HG03095 (cell line): ENCODE measurements at regions not wholly inside any gene's neighbourhood (a gene's known extent, or its start where the extent isn't known, plus 50 kb on each side); places are given as distances from the start of the nearest gene placed in this dataset.
"Not testable (repeated sequence)": the region's sequence is repeated elsewhere in the genome, so short reads cannot be mapped to it uniquely, and the experiment has no call there.

Experiments
- ATAC-seq: cut with Tn5 transposase; IDR thresholded peaks from one replicate; pipeline ENCODE4 v1.9.1; 2021; ENCODE audit warnings: moderate library complexity; ENCODE audit not compliant: unreplicated experiment

- ATAC-seq = no peak
Measured at GRCh38 chr3:4897765-4898453, 81.3 kb upstream of the BHLHE40 start.

DNA sequence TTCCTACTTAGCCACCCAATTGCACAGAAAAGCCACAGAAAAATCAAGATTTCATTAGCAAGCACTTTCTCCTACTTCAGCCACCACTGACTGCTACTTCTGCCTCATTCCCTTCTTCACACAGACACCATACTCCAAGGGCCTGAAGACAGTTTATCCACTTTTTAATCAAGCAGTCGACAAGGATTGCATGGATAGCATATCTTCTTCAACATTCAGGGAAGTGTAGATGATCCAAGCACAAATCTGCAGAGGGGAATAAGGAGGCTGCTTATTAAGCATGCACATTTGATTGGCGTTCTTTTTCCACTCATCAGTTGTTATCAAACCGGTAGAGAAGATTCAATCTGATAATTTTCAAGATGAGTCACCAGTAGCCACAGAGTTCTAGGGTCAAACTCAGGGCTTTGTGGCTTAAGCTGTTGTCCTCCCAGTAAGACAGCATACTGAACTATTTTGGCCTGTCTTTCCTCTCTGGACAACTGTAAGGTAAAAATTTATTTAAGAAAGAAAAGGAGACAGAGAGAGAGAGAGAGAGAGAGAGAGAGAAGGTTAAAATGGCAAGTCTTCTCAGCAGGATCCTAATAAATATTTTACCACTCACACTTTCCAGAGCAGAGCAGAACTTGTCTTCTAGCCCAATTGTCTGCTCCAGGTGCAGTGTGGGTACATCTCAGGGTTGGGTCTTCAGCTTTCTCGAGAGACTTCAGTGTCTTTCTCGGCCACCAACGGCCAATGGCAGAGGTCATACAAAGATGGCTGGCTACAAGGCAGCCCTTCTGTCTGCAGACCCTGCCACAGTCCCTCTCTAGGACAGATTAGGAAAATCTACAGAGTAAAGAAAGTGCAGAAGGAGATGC is 80.6 kb upstream of the BHLHE40 start:
- peak; percentile 97 for ATAC-seq

DNA sequence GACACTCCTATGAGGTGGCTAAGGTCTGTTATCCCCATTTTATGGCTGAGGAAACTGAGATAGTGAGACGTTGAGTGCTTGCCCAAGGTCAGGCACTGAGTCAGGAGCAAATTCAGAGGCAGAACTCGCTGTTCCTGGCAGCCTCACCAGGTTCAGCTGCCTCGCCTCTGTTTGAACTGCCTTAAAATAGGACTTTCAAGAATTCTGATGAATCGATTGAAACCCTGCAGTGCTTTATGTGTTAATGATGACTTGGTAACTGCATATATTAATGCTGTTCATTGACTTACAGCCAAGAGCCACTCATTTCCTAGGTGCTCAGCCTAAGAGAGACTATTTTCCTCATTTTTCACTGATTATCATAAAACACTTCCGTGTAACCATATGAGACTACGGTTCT is 79.5 kb upstream of the BHLHE40 start:
- ATAC-seq = no peak

DNA sequence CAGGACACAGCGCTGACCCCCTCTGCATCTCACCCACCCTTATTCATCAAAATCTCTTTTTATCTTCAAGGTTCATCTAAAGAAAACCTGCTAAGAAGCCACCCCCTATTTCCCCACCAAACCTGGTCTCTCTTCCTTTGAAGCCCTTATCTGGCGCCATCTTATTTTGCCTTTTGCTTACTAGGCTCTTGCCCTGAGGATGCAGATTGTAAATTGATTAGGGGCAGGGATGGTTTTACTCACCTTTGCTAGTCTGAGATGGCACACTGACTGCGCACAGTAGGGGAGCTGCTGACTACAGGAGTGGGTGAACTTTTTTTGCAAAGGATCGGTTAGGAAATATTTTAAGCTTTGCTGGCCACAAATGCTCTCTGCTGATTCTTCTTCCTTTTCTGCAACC is 78.9 kb upstream of the BHLHE40 start:
- no peak for ATAC-seq

DNA sequence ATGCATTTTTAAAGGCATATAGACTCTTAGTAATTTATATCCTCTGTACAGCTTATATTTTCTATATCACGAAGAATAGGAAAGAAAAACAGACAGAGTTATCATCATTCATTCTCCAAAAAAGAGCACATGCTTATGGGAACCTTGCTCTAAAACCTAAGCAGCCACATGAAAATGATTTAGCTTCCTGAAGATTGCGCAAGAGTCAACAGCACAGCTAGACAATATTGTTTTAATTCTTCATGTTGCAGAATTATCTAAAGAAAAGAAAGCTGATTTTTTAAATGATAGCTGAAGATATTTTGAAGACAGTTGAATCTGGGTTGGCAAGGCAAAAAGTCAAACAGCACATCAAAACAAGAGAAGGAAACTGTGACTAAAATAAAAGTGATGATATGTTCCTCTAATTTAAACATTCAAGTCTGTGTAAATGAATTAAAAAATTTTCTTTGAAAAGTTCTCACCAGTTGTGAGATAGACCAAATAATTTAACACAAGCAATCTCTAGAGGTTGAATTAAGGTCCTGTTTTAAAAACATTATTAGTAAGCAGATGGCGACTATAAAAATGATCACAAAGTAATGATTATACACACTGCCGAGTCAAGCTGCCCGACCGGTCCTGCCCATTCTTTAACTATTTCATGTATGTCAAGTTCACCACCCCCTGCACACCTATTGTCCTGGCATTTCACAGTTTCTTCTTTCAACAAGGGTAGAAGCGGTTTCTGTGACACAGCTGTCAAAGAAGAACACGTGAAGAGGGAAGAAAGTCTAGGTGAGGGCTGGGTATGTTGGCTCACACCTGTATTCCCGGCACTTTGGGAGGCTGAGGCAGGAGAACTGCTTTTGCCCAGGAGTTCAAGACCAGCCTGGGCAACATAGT is 74.2 kb upstream of the BHLHE40 start:
- no peak for ATAC-seq

DNA sequence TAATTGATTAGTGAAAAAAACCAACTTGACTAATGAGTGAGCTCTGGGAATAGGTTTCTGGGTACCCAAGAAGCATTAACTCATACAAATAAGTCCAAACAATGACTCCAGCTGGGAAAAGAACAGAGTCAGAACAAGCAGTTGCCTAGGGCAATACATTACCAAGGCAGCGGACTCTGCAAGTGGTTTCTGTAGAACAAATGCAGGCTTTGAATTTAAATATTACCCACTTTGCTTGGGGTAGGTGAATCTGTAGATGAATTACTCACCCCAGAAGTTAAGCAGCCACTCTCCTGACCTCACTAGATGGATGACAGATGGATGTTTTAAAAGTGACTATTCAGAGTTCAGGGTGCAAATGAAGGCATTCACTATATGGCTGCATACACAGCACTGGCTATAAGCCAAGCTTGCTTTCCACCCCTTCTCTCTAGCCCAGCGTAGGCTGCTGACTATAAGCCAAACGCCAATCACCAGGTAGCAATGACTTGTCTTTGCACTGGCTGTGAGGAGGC is 73.1 kb upstream of the BHLHE40 start:
- no peak for ATAC-seq

DNA sequence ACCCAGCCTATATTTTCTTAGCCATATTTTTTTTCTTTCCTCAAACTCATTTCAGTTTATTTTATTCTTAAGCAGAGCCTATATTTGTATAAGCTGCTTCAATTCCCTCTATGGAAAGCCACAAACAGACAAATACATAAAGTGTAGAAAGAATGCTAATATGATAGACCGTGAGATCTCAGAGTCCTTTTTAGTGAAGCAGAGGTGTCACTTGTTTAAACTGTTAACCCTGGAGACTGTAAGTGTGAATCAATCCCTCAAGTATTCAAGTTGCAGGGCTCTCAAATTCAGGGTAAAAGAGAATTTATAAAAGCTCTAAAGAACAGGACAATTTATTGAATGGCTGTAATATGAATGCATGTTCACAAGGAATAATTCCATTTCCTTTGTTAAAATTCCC is 72.2 kb upstream of the BHLHE40 start:
- no peak for ATAC-seq

DNA sequence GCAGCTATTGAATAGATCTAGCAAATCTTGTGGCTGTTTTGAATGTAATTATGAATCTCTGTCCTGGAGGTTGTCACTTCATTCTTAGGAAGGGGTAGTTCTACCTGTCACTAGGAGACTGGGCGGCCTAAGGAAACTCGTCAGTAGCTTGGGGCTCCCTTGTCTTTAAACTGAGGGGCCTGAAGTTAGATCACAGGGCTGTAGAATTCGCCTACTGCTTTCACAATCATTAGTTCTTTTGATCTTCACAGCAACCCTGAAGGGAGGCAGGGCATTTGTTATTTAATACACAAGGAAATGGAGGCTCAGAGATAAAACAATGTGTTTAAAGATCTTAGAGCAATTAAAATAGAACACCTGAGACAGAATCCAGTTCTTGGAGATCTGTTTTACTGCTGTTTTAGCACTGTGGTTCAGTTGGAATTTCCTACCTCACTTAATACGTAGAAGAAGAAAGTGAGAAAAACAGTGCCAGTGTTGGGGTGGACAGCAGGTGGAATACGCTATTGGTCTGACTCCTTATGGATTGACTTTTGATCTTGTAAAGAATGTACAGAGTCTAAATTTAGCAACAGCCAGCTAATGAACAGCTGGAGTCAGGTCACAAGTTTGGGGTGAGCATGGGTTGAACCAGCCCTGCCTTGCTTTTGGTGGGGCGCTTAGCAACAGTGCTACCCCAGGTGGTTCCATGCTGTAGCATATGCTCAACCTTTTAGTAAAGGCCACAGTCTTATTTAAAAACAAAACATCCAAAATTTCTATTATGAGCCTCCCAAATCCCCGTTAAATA is 71.4 kb upstream of the BHLHE40 start:
- no peak for ATAC-seq

- ATAC-seq = no peak
Measured at GRCh38 chr3:4908433-4909156, 70.6 kb upstream of the BHLHE40 start.

- no peak for ATAC-seq
Measured at GRCh38 chr3:4914464-4914863, 64.8 kb upstream of the BHLHE40 start.

- not testable (repeated sequence) for ATAC-seq
Measured at GRCh38 chr3:4921589-4921988, 57.6 kb upstream of the BHLHE40 start.

GRCh38 chr3:4926892-4927291 is 52.3 kb upstream of the BHLHE40 start:
- no peak for ATAC-seq

DNA sequence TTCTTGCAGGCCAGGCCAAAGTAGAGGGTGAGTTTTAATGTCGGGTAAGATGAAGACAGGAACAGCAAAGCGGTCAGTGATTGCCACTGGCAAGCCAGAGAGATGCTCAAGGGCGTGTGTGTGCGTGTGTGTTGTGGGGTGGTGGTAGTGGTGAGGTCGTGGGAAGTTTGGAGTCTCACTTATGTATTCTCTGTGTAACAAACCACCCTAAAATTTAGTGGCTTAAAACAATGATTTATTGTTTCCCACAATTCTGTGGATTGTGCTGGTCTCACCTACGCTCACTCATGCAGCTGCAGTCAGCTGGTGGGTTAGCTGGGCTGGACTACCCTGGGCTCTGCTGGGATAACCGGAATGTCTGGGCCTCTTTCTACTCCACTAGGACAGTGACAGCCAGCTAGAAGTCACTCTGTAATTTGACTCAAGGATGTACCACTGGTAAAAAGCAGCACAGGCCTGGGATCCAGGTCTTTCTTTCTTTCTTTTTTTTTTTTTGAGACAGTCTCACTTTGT is 50.9 kb upstream of the BHLHE40 start:
- ATAC-seq = no peak
